ENCODE measurements at regions not wholly inside any gene's neighbourhood (a gene's known extent, or its start where the extent isn't known, plus 50 kb on each side); places are given as distances from the start of the nearest gene placed in this dataset.

DNA sequence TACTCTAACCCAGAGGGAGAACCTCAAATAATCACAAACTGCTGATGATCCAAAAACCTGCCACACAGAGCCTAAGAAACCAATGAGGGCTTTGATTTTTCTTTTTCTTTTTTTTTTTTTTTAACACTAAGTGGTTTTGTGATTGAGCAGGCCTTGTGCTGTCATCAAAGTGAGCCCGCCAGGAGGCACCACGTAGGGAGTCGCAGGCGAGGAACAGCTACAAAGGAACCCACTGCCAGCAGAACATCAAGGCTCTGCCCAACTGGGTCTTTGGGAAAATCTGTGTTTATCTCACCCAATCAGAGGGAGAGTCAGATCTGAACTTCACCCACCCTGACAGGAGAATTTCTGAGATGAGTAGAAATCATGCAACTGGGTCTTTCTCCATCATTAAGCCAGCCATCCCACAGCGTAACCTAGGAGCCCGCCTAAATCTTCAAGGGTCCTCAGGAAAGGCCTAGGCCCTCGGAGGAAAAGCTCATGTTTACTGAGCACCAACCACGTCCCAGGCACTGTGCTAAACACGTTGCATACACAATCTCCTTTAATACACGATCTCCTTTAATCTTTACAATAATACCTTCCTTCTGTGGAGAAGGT lies 126.9 kb upstream of the FSTL4 start:
- no peaks in the 10 kb centered on the region for H3K9me2 ChIP-seq (ENCODE audit: low read depth, low read length)
- no peaks in the 10 kb centered on the region for H3K36me3 ChIP-seq (ENCODE audit: insufficient read depth, low read length)
- no peaks in the 10 kb centered on the region for H3K4me1 ChIP-seq (ENCODE audit: insufficient read depth, low read length, severe bottlenecking)
- no peak overlapping the region for H2AFZ ChIP-seq (ENCODE audit: low read length)
- no peaks in the 10 kb centered on the region for H3K9me3 ChIP-seq (ENCODE audit: low read length)
- H3F3A ChIP-seq (ENCODE audit: insufficient read depth, low read length): no peaks in the 10 kb centered on the region
- no peaks in the 10 kb centered on the region for H4K20me1 ChIP-seq (ENCODE audit: insufficient read depth, low read length)
- H3K79me2 ChIP-seq (ENCODE audit: insufficient read depth, low read length): no peaks in the 10 kb centered on the region
- TF ChIP-seq, protein P1, sequence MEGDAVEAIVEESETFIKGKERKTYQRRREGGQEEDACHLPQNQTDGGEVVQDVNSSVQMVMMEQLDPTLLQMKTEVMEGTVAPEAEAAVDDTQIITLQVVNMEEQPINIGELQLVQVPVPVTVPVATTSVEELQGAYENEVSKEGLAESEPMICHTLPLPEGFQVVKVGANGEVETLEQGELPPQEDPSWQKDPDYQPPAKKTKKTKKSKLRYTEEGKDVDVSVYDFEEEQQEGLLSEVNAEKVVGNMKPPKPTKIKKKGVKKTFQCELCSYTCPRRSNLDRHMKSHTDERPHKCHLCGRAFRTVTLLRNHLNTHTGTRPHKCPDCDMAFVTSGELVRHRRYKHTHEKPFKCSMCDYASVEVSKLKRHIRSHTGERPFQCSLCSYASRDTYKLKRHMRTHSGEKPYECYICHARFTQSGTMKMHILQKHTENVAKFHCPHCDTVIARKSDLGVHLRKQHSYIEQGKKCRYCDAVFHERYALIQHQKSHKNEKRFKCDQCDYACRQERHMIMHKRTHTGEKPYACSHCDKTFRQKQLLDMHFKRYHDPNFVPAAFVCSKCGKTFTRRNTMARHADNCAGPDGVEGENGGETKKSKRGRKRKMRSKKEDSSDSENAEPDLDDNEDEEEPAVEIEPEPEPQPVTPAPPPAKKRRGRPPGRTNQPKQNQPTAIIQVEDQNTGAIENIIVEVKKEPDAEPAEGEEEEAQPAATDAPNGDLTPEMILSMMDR (IDR thresholded peaks at IDR 0.05; ENCODE audit: low read length): no peak
- TF ChIP-seq EZH2 (IDR thresholded peaks at IDR 0.05; ENCODE audit: borderline replicate concordance, low read length): no peak
- H3K4me2 ChIP-seq (ENCODE audit: low read length): no peak overlapping the region
- no peak overlapping the region for H3K4me3 ChIP-seq (ENCODE audit: low read depth, low read length, poor library complexity, severe bottlenecking)
- H3K27ac ChIP-seq (ENCODE audit: low read depth, low read length, poor library complexity, severe bottlenecking): no peak overlapping the region
- H3K27me3 ChIP-seq (ENCODE audit: insufficient read depth, low read length): no peaks in the 10 kb centered on the region
- H3K9ac ChIP-seq (ENCODE audit: low read length): no peak overlapping the region

DNA sequence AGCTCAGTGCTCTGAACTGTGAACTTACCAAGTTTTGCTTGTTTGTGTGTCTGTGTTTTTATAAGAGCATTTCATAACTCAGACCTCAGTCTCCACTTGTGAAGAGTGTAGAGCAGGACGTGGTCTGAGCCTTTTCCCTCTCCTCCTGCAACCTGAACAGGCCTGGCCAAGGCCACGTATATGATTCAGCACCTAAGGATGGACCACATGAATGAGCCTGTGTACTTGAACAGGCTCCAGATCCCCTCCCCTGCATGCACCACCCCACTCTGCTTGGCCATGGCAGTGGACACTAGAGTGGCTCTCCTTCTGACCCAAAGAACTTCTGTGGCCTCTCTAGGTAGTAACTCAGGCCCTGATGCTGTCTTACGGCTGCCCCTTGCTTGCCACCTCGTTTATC lies 125.9 kb upstream of the FSTL4 start:
- Histone ChIP-seq H3K4me1 (ENCODE audit: insufficient read depth, low read length, severe bottlenecking) (no peaks in the 10 kb centered on the region), H2AFZ (ENCODE audit: low read length) (no peak overlapping the region), H3K4me2 (ENCODE audit: low read length) (no peak overlapping the region), H3K9me2 (ENCODE audit: low read depth, low read length) (no peaks in the 10 kb centered on the region), H3K79me2 (ENCODE audit: insufficient read depth, low read length) (no peaks in the 10 kb centered on the region), H3K36me3 (ENCODE audit: insufficient read depth, low read length) (no peaks in the 10 kb centered on the region), H3K27ac (ENCODE audit: low read depth, low read length, poor library complexity, severe bottlenecking) (no peak overlapping the region), H3K9ac (ENCODE audit: low read length) (no peak overlapping the region), H4K20me1 (ENCODE audit: insufficient read depth, low read length) (no peaks in the 10 kb centered on the region), H3K4me3 (ENCODE audit: low read depth, low read length, poor library complexity, severe bottlenecking) (no peak overlapping the region), H3K27me3 (ENCODE audit: insufficient read depth, low read length) (no peaks in the 10 kb centered on the region), H3F3A (ENCODE audit: insufficient read depth, low read length) (no peaks in the 10 kb centered on the region), H3K9me3 (ENCODE audit: low read length) (no peaks in the 10 kb centered on the region)
- TF ChIP-seq, protein P1 (IDR thresholded peaks at IDR 0.05; ENCODE audit: low read length): no peak
- TF ChIP-seq EZH2 (IDR thresholded peaks at IDR 0.05; ENCODE audit: borderline replicate concordance, low read length): no peak

DNA sequence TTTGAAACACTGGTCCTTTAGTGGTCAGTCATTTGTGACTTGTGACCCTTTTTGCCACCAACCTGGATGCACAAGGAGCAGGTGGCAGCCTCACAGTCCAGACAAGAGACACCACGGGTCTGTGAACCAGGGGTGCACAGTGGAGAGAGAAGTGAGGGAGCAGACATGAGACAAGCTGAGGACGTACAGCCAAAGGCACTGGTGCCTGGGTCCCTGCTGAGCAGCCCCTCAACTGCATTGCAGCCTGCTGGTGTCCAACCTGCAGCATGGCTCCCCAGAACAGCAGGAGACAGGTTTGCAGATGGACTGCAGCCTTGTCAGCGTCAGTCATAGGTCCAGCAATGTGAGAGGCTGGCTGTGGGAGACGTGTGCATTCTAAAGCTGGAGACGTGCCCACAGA lies 124.2 kb upstream of the FSTL4 start:
- no peaks in the 10 kb centered on the region for H3K27me3 ChIP-seq (ENCODE audit: insufficient read depth, low read length)
- no peaks in the 10 kb centered on the region for H3K36me3 ChIP-seq (ENCODE audit: insufficient read depth, low read length)
- no peaks in the 10 kb centered on the region for H3F3A ChIP-seq (ENCODE audit: insufficient read depth, low read length)
- TF ChIP-seq EZH2 (IDR thresholded peaks at IDR 0.05; ENCODE audit: borderline replicate concordance, low read length): no peak
- TF ChIP-seq, protein P1 (IDR thresholded peaks at IDR 0.05; ENCODE audit: low read length): no peak
- H3K9me3 ChIP-seq (ENCODE audit: low read length): no peaks in the 10 kb centered on the region
- H4K20me1 ChIP-seq (ENCODE audit: insufficient read depth, low read length): no peaks in the 10 kb centered on the region
- no peak overlapping the region for H3K4me2 ChIP-seq (ENCODE audit: low read length)
- no peak overlapping the region for H2AFZ ChIP-seq (ENCODE audit: low read length)
- no peak overlapping the region for H3K9ac ChIP-seq (ENCODE audit: low read length)
- H3K27ac ChIP-seq (ENCODE audit: low read depth, low read length, poor library complexity, severe bottlenecking): no peak overlapping the region
- H3K79me2 ChIP-seq (ENCODE audit: insufficient read depth, low read length): no peaks in the 10 kb centered on the region
- H3K4me3 ChIP-seq (ENCODE audit: low read depth, low read length, poor library complexity, severe bottlenecking): no peak overlapping the region
- H3K9me2 ChIP-seq (ENCODE audit: low read depth, low read length): no peaks in the 10 kb centered on the region
- H3K4me1 ChIP-seq (ENCODE audit: insufficient read depth, low read length, severe bottlenecking): no peaks in the 10 kb centered on the region

Data from OCI-LY1 (cell line).